ENCODE measurements at regions not wholly inside any gene's neighbourhood (a gene's known extent, or its start where the extent isn't known, plus 50 kb on each side); places are given as distances from the start of the nearest gene placed in this dataset.

DNA sequence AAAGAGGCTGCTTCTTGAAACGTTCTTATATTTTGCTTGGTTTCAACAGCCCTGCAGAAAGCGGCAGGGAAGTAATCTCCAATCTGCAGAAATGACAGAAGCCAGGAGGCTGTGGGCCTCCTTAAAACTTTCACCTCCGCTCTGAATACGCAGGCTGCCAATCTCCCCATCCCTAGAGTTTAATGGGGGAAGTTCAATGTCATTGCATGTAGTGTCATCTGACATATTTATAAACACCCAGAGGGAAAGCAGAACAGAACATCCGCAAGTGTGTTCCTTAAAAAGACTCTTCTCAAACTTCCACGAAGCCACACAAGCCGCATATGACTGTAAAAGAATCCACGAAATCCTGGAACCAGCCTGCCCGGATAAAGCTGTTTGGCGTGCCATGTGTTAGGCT, 148.8 kb upstream of the TBL1X start:
- no peak overlapping the region for H3K4me3 ChIP-seq
- H3K4me1 ChIP-seq: peaks cover 0 to 21% (median 8%) of the 10 kb centered on the region in 6 donors
- TF ChIP-seq POLR2AphosphoS5 (IDR thresholded peaks at IDR 0.05) (no peak), POLR2A (IDR thresholded peaks at IDR 0.05) (no peak)
- TF ChIP-seq, protein P1, sequence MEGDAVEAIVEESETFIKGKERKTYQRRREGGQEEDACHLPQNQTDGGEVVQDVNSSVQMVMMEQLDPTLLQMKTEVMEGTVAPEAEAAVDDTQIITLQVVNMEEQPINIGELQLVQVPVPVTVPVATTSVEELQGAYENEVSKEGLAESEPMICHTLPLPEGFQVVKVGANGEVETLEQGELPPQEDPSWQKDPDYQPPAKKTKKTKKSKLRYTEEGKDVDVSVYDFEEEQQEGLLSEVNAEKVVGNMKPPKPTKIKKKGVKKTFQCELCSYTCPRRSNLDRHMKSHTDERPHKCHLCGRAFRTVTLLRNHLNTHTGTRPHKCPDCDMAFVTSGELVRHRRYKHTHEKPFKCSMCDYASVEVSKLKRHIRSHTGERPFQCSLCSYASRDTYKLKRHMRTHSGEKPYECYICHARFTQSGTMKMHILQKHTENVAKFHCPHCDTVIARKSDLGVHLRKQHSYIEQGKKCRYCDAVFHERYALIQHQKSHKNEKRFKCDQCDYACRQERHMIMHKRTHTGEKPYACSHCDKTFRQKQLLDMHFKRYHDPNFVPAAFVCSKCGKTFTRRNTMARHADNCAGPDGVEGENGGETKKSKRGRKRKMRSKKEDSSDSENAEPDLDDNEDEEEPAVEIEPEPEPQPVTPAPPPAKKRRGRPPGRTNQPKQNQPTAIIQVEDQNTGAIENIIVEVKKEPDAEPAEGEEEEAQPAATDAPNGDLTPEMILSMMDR (IDR thresholded peaks at IDR 0.05 in 8 of 11, conservative IDR thresholded peaks at IDR 0.05 in 3 of 11): no peak
- no peaks in the 10 kb centered on the region for H3K27me3 ChIP-seq (replicated peaks in 1 of 7)
- no peak for DNase-seq
- H3K9me3 ChIP-seq: no peaks in the 10 kb centered on the region
- H3K36me3 ChIP-seq: no peaks in the 10 kb centered on the region
- peak overlapping the region in 3 of 8 donors; percentile 27 to 46 (median 37) for H3K27ac ChIP-seq
- intact Hi-C loops (cut with DNase I; ENCODE audit: low total_unique reads): no loop called here
- 65 to 86% (median 78%) methylated on average over 10 of the region's 10 CpGs for WGBS, 5 donors

DNA sequence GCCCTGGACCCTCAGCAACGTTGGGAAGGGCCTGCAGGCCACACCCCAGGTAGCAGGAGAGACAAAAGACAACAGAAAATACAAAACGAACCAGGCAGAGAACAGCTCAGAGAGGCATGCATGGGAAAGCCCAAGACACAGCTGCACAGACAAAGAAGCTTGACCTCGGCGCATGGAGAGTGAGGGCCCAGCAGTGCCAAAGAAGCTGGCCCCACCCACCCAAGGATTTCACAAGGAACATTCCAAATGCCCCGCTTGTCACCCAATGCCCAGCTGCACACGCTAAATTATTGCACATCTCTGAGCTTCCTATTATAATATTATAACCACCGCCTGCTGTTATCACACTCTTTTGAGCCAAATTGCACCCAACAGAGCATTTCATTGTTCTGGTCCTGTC, 147.7 kb upstream of the TBL1X start:
- Histone ChIP-seq H3K4me3 (no peak overlapping the region), H3K36me3 (no peaks in the 10 kb centered on the region), H3K27me3 (replicated peaks in 1 of 7) (no peaks in the 10 kb centered on the region), H3K27ac (peak overlapping the region in 2 of 8 donors; percentile 27 to 37), H3K9me3 (no peaks in the 10 kb centered on the region), H3K4me1 (peaks cover 0 to 21% (median 8%) of the 10 kb centered on the region in 6 donors)
- intact Hi-C loops (cut with DNase I; ENCODE audit: low total_unique reads): no loop called here
- DNase-seq: no peak
- 68 to 82% (median 74%) methylated on average over 5 to 7 of the region's 7 CpGs for WGBS, 5 donors
- no peak for TF ChIP-seq POLR2AphosphoS5 (IDR thresholded peaks at IDR 0.05)
- TF ChIP-seq, protein P1 (IDR thresholded peaks at IDR 0.05 in 8 of 11, conservative IDR thresholded peaks at IDR 0.05 in 3 of 11): no peak
- no peak for TF ChIP-seq POLR2A (IDR thresholded peaks at IDR 0.05)

DNA sequence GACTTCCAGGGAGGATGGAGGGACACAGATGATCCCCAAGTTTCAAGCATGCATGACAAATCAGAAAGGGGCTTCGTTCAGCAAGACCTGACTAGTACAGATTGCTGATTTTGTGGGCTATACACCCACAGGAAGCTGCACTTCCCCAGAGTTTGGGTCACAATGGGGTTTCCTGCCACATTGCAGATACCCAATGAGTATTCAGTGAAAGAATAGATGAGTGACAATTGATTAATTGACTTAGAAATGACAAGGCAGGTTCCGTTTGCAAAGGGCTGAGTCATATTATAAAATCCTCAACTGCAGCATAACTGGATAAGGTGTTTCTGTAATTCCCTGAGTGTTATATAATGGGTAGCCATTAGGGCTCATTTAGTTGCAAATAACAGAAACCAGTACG, 146.6 kb upstream of the TBL1X start:
- no peak overlapping the region for H3K4me3 ChIP-seq
- H3K36me3 ChIP-seq: no peaks in the 10 kb centered on the region
- no peaks in the 10 kb centered on the region for H3K27me3 ChIP-seq (replicated peaks in 1 of 7)
- intact Hi-C loops (cut with DNase I; ENCODE audit: low total_unique reads): no loop called here
- WGBS, 5 donors: 12 to 55% (median 31%) methylated on average over 2 to 3 of the region's 3 CpGs
- H3K9me3 ChIP-seq: no peaks in the 10 kb centered on the region
- no peak for DNase-seq
- peaks cover 0 to 21% (median 8%) of the 10 kb centered on the region in 6 donors for H3K4me1 ChIP-seq
- TF ChIP-seq, protein P1 (IDR thresholded peaks at IDR 0.05 in 8 of 11, conservative IDR thresholded peaks at IDR 0.05 in 3 of 11): no peak
- TF ChIP-seq POLR2A (IDR thresholded peaks at IDR 0.05) (no peak), POLR2AphosphoS5 (IDR thresholded peaks at IDR 0.05) (no peak)
- H3K27ac ChIP-seq: no peak overlapping the region

DNA sequence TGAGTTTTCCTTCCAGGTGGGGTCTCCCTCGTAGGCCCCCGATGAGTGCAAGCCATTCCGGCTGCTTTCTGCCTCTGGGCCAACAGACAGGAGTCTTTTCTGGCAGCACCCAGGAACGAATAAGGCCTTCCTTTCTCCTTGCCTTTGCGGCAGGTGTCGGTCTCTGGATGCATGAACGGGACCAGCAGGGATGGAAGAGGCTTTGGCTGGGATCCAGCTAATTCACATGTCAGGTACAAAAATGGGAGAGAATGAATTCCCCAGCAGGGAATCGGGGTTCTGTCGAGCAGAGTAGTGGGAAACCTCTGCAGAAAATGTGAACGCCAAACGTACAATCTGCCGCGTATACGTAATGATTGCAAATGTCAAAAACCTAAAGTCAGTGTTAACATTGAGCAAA, 146.1 kb upstream of the TBL1X start:
- Histone ChIP-seq H3K9me3 (no peaks in the 10 kb centered on the region), H3K4me1 (peaks cover 0 to 21% (median 8%) of the 10 kb centered on the region in 6 donors), H3K27me3 (replicated peaks in 1 of 7) (no peaks in the 10 kb centered on the region), H3K36me3 (no peaks in the 10 kb centered on the region), H3K27ac (no peak overlapping the region), H3K4me3 (no peak overlapping the region)
- WGBS, 5 donors: 89 to 98% (median 93%) methylated on average over 9 to 14 of the region's 14 CpGs
- no peak for TF ChIP-seq POLR2A (IDR thresholded peaks at IDR 0.05)
- no peak for TF ChIP-seq POLR2AphosphoS5 (IDR thresholded peaks at IDR 0.05)
- TF ChIP-seq, protein P1 (IDR thresholded peaks at IDR 0.05 in 8 of 11, conservative IDR thresholded peaks at IDR 0.05 in 3 of 11): no peak
- intact Hi-C loops (cut with DNase I; ENCODE audit: low total_unique reads): no loop called here
- DNase-seq: no peak
